Hematopoietic multipotent progenitor cell treated with erythropoietin and hydrocortisone succinate and interleukin-3 and kit ligand, for 4 days (in vitro differentiated cells): ENCODE measurements at regions not wholly inside any gene's neighbourhood (a gene's known extent, or its start where the extent isn't known, plus 50 kb on each side); places are given as distances from the start of the nearest gene placed in this dataset.
"Not testable (repeated sequence)": the region's sequence is repeated elsewhere in the genome, so short reads cannot be mapped to it uniquely, and the experiment has no call there.

Experiments
- DNase-seq: peaks from one replicate; pipeline ENCODE4 v3.0.0-alpha.2; 2015

- no peak for DNase-seq
Measured at GRCh38 chrX:27404366-27404765, 58.8 kb downstream of the PPP4R3C start.

GRCh38 chrX:27399146-27399456 is 64.0 kb downstream of the PPP4R3C start:
- DNase-seq, result no peak

- no peak for DNase-seq
Measured at GRCh38 chrX:27391623-27392022, 71.5 kb downstream of the PPP4R3C start.

- DNase-seq, result no peak
Measured at GRCh38 chrX:27381419-27381818, 81.7 kb downstream of the PPP4R3C start.

- DNase-seq, result no peak
Measured at GRCh38 chrX:27380163-27380845, 82.8 kb downstream of the PPP4R3C start.

- DNase-seq, result no peak
Measured at GRCh38 chrX:27354021-27354420, 109.1 kb downstream of the PPP4R3C start.

GRCh38 chrX:27350476-27350875 is 112.7 kb downstream of the PPP4R3C start:
- no peak for DNase-seq

GRCh38 chrX:27336466-27337091 is 126.6 kb downstream of the PPP4R3C start:
- peak; percentile 53 for DNase-seq

- DNase-seq, result no peak
Measured at GRCh38 chrX:27321632-27322031, 141.5 kb downstream of the PPP4R3C start.

GRCh38 chrX:27309406-27309805 is 153.7 kb downstream of the PPP4R3C start:
- DNase-seq, result no peak

- no peak for DNase-seq
Measured at GRCh38 chrX:27307546-27307945, 155.6 kb downstream of the PPP4R3C start.

- not testable (repeated sequence) for DNase-seq
Measured at GRCh38 chrX:27292552-27292951, 170.6 kb downstream of the PPP4R3C start.

GRCh38 chrX:27276751-27277150 is 186.4 kb downstream of the PPP4R3C start:
- no peak for DNase-seq

GRCh38 chrX:27254656-27255055 is 208.5 kb downstream of the PPP4R3C start:
- DNase-seq, result peak; percentile 33

GRCh38 chrX:27251369-27251768 is 211.8 kb downstream of the PPP4R3C start:
- no peak for DNase-seq

GRCh38 chrX:27242581-27242980 is 220.6 kb downstream of the PPP4R3C start:
- no peak for DNase-seq

- DNase-seq, result no peak
Measured at GRCh38 chrX:27241981-27242380, 221.2 kb downstream of the PPP4R3C start.

- DNase-seq, result not testable (repeated sequence)
Measured at GRCh38 chrX:27240042-27240441, 223.1 kb downstream of the PPP4R3C start.

GRCh38 chrX:27236681-27237080 is 226.5 kb downstream of the PPP4R3C start:
- DNase-seq, result no peak

GRCh38 chrX:27229721-27230120 is 233.4 kb downstream of the PPP4R3C start:
- no peak for DNase-seq

GRCh38 chrX:27222661-27223060 is 240.5 kb downstream of the PPP4R3C start:
- DNase-seq, result no peak

GRCh38 chrX:27186671-27187070 is 276.5 kb downstream of the PPP4R3C start:
- peak; percentile 48 for DNase-seq

GRCh38 chrX:27163236-27163635 is 299.9 kb downstream of the PPP4R3C start:
- DNase-seq, result no peak

GRCh38 chrX:27162496-27162895 is 300.6 kb downstream of the PPP4R3C start:
- no peak for DNase-seq

- not testable (repeated sequence) for DNase-seq
Measured at GRCh38 chrX:27156921-27157320, 306.2 kb downstream of the PPP4R3C start.
